Body of pancreas (tissue), 4 donors: ENCODE measurements at regions not wholly inside any gene's neighbourhood (a gene's known extent, or its start where the extent isn't known, plus 50 kb on each side); places are given as distances from the start of the nearest gene placed in this dataset.

Source experiments
- ATAC-seq: fragments of 150-250 bp; one replicate; pipeline ENCODE4 v1.9.1; 2016
- DNase-seq, 4 donors: peaks; one replicate each; pipeline ENCODE4 v3.0.0-alpha.2; 2019
- H3K27ac ChIP-seq, 4 donors: fragments of 200-600 bp; sonication (generic); 1 replicate in 3 of 4; 2 replicates in 1 of 4; pipeline versions ENCODE4 v1.5.1 to v1.6.1; 2016 to 2019; ENCODE audit warnings: mild to moderate bottlenecking in 1 of 4, mixed read lengths in 1 of 4, moderate library complexity in 1 of 4
- H3K27me3 ChIP-seq, 2 donors: fragments of 200-600 bp; sonication (generic); one replicate each; pipeline ENCODE4 v1.6.0; 2016; ENCODE audit warnings: mild to moderate bottlenecking in 1 of 2
- H3K36me3 ChIP-seq, 2 donors: fragments of 200-600 bp; sonication (generic); replicated peaks in 1 of 2; 2 replicates each; pipeline ENCODE4 v1.5.1; 2016; ENCODE audit warnings: low read depth in 2 of 2; ENCODE audit not compliant: insufficient read depth in 1 of 2
- H3K4me1 ChIP-seq: fragments of 200-600 bp; sonication (generic); one replicate; pipeline ENCODE4 v1.6.0; 2016
- H3K4me3 ChIP-seq, 2 donors: fragments of 200-600 bp; sonication (generic); 1 replicate in 1 of 2; 2 replicates in 1 of 2; pipeline ENCODE4 v1.5.1; 2016 to 2019
- H3K9me3 ChIP-seq, 3 donors: fragments of 200-600 bp; sonication (generic); 1 replicate in 2 of 3; 2 replicates in 1 of 3; pipeline ENCODE4 v1.5.1; 2016
- POLR2A ChIP-seq, 3 donors: fragments of 450-650 bp; IDR thresholded peaks; one replicate each; pipeline ENCODE4 v1.6.1; 2016; ENCODE audit warnings: antibody characterized with exemption in 3 of 3, mild to moderate bottlenecking in 2 of 3
- WGBS, 2 donors: methylation state at CpG; one replicate each; pipeline ENCODE4 v1.1.5; 2017; 5-methylcytosine and 5-hydroxymethylcytosine counted together
- intact Hi-C: fragments of 100-400 bp; cut with DNase I; formaldehyde crosslinking; loops from one replicate; pipeline ENCODE4 v1.15.1; 2023
- TF ChIP-seq, protein P1 (sequence below), 7 experiments: fragments of 450-650 bp in 4 of 7; fragments of 200-600 bp in 3 of 7; sonication (generic) in 3 of 7; IDR thresholded peaks; one replicate each; pipeline ENCODE4 v1.5.1; 2016 to 2019; ENCODE audit warnings: antibody characterized with exemption in 7 of 7

DNA sequence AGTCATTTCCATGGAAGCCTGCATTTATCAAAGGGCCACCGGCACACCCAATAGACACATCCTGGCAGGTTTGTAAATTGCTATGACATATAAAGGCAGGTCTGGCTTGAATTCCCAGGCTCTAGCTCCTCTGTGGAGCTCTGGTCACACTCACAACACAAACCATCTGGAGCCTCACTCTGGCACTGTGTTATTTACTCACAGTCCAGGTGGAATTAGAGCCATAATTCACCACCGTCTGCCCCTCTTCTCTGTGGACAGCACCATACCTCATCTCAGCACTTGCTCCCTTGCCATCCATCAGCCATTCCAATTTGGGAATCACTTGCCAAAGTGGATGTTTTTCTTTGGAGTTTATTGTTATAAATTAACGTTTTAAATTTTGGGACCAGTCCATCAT lies 84.3 kb upstream of the OSR1 start:
- Histone ChIP-seq H3K27me3 (no peaks in the 10 kb centered on the region), H3K36me3 (no peaks in the 10 kb centered on the region), H3K27ac (no peak overlapping the region), H3K4me1 (no peaks in the 10 kb centered on the region), H3K9me3 (no peaks in the 10 kb centered on the region), H3K4me3 (no peak overlapping the region)
- 55 to 61% methylated on average over 3 of the region's 3 CpGs for WGBS, 2 donors
- ATAC-seq: no peak
- TF ChIP-seq POLR2A (IDR thresholded peaks at IDR 0.05): no peak
- TF ChIP-seq, protein P1, sequence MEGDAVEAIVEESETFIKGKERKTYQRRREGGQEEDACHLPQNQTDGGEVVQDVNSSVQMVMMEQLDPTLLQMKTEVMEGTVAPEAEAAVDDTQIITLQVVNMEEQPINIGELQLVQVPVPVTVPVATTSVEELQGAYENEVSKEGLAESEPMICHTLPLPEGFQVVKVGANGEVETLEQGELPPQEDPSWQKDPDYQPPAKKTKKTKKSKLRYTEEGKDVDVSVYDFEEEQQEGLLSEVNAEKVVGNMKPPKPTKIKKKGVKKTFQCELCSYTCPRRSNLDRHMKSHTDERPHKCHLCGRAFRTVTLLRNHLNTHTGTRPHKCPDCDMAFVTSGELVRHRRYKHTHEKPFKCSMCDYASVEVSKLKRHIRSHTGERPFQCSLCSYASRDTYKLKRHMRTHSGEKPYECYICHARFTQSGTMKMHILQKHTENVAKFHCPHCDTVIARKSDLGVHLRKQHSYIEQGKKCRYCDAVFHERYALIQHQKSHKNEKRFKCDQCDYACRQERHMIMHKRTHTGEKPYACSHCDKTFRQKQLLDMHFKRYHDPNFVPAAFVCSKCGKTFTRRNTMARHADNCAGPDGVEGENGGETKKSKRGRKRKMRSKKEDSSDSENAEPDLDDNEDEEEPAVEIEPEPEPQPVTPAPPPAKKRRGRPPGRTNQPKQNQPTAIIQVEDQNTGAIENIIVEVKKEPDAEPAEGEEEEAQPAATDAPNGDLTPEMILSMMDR (IDR thresholded peaks at IDR 0.05): no peak
- no peak for DNase-seq
- intact Hi-C loops: no loop called here

DNA sequence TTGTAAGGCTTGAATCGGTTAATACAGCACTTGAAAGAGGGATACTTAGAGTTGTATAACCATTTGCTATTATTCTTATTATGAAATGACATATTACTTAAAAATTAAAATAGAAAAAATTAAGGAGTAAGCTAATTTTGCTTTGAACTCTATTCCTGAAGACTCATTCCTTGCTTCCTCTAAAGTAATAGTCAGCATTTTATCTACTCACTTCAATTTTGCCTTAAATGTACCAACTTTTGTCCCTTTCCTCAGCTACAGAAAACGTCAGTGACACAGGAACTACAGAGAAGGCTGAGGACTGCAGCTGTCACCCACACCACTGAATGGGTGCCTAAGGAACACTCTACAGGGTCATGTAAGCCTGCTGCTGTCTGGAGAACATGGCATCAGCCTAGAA lies 80.7 kb upstream of the OSR1 start:
- Histone ChIP-seq H3K27me3 (no peaks in the 10 kb centered on the region), H3K27ac (no peak overlapping the region), H3K4me1 (no peaks in the 10 kb centered on the region), H3K9me3 (no peaks in the 10 kb centered on the region), H3K4me3 (no peak overlapping the region), H3K36me3 (no peaks in the 10 kb centered on the region)
- TF ChIP-seq, protein P1 (IDR thresholded peaks at IDR 0.05): no peak
- TF ChIP-seq POLR2A (IDR thresholded peaks at IDR 0.05): no peak
- intact Hi-C loops: no loop called here
- DNase-seq (no peak), ATAC-seq (no peak)
- WGBS, 2 donors: 50 to 55% methylated on average over 2 of the region's 2 CpGs

DNA sequence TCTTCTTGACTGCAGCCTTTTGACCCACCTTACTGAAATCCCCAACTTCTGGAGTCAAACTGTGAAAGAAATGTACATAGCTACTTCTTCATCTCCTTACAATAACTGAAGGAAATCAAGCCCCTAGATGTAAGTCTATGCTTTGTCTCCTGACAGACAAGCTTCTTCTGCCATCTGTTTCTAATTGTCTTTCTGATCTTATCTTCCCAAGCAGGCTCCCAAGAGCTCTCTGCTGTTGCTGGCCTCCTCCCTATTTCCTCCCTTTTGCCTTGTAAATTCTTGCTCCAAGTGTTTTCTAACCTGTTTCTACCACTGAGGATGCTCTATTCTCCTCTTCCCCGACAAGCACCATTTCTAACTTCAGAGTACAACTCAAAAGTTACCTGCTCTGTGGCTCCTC lies 77.4 kb upstream of the OSR1 start:
- intact Hi-C loops: no loop called here
- TF ChIP-seq POLR2A (IDR thresholded peaks at IDR 0.05): no peak
- TF ChIP-seq, protein P1 (IDR thresholded peaks at IDR 0.05): no peak

DNA sequence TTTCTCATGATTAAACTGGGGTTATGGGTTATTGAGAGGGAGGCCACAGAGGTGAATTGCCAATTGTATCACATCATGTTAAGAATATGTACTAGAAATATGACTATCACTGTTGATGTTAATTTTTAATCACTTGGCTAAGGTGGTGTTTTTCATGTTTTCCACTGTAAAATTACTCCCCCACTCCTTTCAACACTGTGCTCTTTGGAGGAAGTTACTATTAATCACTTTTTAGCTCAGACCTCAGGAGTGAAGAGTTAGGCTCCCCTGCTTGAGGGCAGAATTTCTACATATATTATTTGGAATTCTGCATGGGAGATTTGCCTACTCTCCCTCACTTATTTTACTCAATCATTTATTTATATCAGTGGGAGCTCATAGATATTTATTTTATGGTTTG lies 76.0 kb upstream of the OSR1 start:
- no peak for TF ChIP-seq POLR2A (IDR thresholded peaks at IDR 0.05)
- TF ChIP-seq, protein P1 (IDR thresholded peaks at IDR 0.05): no peak
- no peak overlapping the region for H3K27ac ChIP-seq
- H3K4me1 ChIP-seq: no peaks in the 10 kb centered on the region
- no peaks in the 10 kb centered on the region for H3K9me3 ChIP-seq
- intact Hi-C loops: no loop called here
- no peak for ATAC-seq
- H3K4me3 ChIP-seq: no peak overlapping the region
- no peaks in the 10 kb centered on the region for H3K27me3 ChIP-seq
- no peaks in the 10 kb centered on the region for H3K36me3 ChIP-seq
- no peak for DNase-seq

More for the DNA sequence above, 77.4 kb upstream of the OSR1 start:
- 0% methylated on average over 1 of the region's 1 CpG for WGBS, 2 donors
- no peak for DNase-seq
- no peaks in the 10 kb centered on the region for H3K36me3 ChIP-seq
- no peak overlapping the region for H3K27ac ChIP-seq
- H3K27me3 ChIP-seq: no peaks in the 10 kb centered on the region
- H3K4me3 ChIP-seq: no peak overlapping the region
- no peak for ATAC-seq
- H3K9me3 ChIP-seq: no peaks in the 10 kb centered on the region
- H3K4me1 ChIP-seq: no peaks in the 10 kb centered on the region

DNA sequence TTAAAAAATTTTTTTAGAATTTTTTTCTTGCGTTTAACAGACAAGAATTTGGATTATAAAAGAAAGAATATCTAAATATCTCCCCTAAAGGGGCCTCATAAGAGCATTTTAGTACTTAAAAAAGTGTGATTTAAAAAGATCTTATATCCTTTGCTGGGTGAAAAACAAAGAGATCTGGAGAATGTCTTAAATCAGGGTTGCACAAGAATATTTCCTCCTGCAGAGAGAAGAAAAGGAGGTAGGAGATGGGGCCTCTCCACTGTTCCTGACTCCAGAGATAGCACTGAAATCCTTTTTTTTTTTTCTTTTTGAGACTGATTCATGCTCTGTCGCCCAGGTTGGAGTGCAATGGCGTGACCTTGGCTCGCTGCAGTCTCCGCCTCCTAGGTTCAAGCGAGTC lies 68.5 kb upstream of the OSR1 start:
- ATAC-seq: no peak
- Histone ChIP-seq H3K36me3 (no peaks in the 10 kb centered on the region), H3K27me3 (no peaks in the 10 kb centered on the region), H3K4me1 (no peaks in the 10 kb centered on the region), H3K9me3 (no peaks in the 10 kb centered on the region), H3K4me3 (no peak overlapping the region), H3K27ac (no peak overlapping the region)
- DNase-seq: no peak
- WGBS, 2 donors: 80 to 84% methylated on average over 6 of the region's 6 CpGs
- TF ChIP-seq, protein P1 (IDR thresholded peaks at IDR 0.05): no peak
- no peak for TF ChIP-seq POLR2A (IDR thresholded peaks at IDR 0.05)
- intact Hi-C loops: no loop called here
